ENCODE measurements at regions not wholly inside any gene's neighbourhood (a gene's known extent, or its start where the extent isn't known, plus 50 kb on each side); places are given as distances from the start of the nearest gene placed in this dataset.
"Not testable (repeated sequence)": the region's sequence is repeated elsewhere in the genome, so short reads cannot be mapped to it uniquely, and the experiment has no call there.

DNA sequence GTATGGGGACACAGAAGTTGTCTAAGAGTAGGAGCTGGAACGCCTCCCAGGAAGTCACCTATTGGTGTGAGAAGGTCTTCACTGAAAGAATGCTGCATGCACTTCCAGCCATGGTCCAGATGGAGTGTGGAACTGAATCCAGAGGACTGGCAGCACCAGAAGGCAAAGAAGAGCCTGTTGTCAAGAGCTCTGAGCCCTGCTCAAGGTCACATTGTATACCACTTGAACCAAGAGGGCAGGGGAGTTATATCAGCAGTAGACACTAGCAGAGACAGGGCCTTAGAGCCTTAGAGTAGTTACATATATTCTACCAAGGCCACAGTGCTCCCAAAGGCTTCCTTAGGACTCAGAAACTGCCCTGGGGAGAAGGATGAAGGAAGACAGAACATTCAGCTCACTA lies 130.8 kb upstream of the POC5 start:
- FAIRE-seq (no peak), DNase-seq (ENCODE audit: insufficient read length, low spot score) (no peak)

DNA sequence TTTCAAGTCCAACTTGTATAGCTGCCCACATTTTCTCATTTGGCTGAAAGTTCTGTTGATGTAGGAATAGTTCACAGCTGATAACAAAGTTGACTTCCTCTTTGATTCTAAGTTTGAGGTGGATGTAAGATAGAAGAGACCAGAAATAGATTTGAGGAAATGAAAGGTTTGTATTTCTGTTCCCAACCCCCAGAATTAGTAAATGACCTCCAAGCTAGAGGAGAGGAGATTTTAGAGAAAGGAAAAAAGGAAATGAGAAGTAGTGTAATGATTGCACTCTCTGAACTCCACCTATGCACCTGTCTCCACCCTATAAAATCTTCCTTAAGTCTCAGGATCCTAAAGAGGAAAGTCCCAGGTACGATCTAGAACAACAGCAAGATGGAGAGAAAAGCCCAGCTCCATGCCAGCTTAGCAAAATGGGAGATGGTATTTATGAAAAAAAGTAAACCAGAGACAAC lies 130.4 kb upstream of the POC5 start:
- DNase-seq (ENCODE audit: insufficient read length, low spot score), result no peak
- no peak for FAIRE-seq

DNA sequence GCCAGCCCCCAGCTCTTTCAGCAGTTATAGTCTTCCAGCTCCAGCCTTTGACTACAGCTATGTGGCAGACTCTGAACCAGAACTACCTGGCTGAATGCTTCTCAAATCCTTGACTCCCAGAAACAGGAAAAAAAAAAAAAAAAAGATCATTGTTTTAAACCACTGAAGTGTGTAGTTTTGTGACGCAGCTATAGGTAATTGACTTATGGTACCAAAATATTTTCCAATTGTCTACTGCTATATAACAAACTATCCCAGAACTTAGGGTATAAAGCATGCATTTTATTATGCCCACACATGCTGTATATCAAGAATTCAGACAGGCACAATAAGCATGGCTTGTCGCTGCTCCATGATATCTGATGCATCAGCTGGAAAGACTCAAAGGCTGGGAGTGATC lies 127.1 kb upstream of the POC5 start:
- FAIRE-seq, result no peak

DNA sequence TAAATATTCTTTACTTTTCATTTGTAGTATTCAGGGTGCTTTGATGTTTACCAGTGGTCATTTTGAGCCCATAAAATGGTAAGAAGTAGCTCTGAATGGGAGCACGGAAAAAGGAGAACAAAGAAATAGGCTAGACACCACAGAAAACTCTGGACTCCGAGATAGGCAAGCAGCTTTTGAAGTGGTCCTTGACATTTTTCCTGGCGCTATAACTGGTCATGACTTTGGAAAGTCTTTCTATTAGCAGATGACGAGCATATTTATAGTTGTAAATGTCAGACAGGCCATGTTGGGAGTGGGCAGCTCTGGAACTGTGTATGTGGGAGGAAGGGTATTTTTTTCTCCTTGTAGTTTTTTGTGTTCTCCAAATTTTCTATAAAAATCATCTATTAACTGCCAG lies 126.1 kb upstream of the POC5 start:
- no peak for DNase-seq (ENCODE audit: insufficient read length, low spot score)
- FAIRE-seq, result no peak

More for the DNA sequence above, 127.1 kb upstream of the POC5 start:
- no peak for DNase-seq (ENCODE audit: insufficient read length, low spot score)

DNA sequence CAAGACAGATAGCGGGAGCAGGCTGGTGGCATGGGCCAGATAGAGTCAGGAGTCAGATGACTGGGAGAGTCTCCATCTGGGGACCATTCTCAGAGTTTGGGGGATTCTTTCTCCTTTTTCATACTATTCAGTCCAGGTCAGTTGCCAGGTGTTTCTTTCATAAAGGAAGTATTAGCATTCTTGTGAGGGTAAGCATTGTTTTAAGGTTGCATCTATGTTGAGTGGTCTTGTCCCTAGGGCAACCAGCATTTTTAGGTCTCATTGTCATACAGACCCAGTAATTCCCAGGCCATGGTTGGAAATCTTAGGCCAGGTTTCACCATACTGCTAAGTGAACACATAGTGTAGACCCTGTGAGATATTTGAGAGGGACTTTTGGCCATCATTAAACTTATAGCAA lies 122.3 kb upstream of the POC5 start:
- DNase-seq (ENCODE audit: insufficient read length, low spot score) (no peak), FAIRE-seq (no peak)

DNA sequence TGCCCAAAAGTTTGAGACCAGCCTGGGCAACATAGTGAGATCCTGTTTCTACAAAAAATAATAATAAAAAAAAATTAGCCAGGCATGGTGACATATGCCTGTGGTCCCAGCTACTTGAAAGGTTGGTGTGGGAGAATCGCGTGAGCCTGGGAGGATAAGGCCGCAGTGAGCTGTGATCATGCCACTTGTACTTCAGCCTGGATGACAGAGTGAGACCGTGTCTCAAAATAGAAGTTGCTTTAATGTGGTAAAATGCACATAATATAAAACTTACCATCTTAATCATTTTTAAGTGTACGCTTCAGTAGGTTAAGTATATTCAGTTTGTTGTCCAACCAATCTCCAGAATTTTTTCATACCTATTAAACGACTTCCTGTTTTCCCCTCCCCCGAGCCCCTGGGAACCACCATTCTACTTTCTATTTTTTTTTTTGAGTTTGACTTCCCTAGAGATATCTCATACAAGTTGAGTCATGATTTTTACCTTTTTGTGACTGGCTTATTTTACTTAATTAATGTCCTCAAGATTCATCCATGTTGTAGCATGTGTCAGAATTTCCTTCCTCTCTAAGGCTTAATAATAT lies 120.1 kb upstream of the POC5 start:
- DNase-seq (ENCODE audit: insufficient read length, low spot score), result no peak
- no peak for FAIRE-seq

DNA sequence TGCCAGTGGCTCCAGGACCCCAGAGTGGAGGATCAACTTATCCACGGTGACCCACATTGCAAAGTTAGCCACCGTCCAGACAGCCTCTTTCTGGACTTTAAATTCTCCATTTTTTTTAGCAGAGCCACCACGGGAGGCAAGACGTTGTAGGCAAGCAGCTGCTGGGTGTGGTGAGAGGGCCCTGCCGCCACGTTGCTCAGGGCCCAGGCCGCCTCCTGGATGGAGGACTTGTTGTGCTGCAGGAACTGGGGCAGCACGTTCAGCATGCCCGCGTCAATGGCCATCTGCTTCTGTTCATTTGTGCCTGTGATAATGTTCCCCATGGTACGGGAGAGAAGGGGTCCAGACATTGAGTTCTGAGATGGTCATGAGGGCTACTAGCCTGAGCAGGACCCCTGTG lies 114.3 kb upstream of the POC5 start:
- no peak for FAIRE-seq
- DNase-seq (ENCODE audit: insufficient read length, low spot score), result no peak

DNA sequence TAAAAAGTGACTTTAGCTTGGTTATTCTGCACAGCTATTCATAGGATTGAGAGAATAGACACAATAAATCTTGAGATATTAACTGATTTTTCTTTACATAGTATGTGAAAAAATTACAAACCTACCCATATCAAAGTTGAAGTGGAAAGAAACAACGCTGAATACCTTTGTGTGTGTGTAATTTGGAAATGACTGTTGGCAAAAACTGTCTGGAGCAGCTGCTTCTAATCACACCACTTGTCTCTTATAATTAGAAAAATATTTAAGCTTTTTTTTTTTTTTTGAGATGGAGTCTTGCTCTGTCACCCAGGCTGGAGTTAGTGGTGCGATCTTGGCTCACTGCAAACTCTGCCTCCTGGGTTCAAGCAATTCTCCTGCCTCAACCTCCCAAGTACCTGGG lies 110.8 kb upstream of the POC5 start:
- no peak for FAIRE-seq
- no peak for DNase-seq (ENCODE audit: insufficient read length, low spot score)

DNA sequence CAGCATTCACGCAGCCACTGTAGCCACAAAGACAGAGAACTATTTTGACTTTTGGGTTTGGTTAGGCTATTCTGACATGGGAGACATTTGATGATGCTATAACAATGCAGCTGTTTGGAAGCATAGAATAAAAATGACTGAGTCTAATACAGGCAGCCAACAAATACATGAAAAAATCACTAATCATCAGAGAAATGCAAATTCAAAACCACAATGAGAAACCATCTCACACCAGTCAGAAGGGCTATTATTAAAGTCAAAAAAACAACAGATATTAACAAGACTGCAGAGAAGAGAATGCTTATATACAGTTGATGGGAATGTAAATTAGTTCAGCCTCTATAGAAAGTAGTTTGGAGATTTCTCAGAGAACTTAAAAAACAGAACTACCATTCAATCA lies 107.1 kb upstream of the POC5 start:
- no peak for FAIRE-seq
- no peak for DNase-seq (ENCODE audit: insufficient read length, low spot score)

DNA sequence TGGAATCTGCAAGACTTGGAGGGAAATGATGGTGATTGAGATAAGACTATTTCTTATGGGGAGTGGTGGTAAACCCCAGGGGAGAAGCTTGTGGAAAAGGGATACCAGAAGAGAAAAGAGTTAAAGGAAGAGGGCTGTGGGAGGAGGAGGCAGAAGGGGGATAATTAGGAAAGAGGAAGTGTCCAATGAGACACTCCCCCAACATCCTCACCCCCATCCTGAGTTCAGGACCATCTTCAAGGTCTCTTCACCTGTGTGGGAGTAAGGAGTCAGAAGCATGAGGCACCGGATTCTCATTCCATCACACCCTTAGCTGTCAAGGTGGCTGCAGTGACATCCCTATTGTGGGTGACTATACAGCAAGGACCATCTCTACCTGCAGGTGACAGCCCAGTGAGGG lies 106.6 kb upstream of the POC5 start:
- DNase-seq (ENCODE audit: insufficient read length, low spot score), result no peak
- no peak for FAIRE-seq

DNA sequence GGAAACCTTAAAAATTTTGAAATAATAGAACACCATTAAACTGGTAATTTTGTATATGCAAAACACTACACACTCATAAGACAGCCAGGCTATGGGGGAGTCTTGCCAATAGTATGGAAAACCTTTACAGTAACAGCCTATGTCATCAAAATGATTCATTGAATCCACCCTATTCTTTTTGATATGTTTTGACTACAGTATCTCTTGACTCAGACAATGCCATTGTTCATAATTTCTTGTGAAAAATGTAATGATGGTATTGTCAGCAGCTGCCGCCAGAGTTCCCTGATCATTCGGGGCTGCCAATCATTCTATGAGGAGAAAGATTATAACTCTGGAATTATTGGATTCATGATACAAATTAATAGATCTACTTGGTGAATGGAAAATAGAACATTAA lies 101.4 kb upstream of the POC5 start:
- FAIRE-seq, result no peak
- no peak for DNase-seq (ENCODE audit: insufficient read length, low spot score)

DNA sequence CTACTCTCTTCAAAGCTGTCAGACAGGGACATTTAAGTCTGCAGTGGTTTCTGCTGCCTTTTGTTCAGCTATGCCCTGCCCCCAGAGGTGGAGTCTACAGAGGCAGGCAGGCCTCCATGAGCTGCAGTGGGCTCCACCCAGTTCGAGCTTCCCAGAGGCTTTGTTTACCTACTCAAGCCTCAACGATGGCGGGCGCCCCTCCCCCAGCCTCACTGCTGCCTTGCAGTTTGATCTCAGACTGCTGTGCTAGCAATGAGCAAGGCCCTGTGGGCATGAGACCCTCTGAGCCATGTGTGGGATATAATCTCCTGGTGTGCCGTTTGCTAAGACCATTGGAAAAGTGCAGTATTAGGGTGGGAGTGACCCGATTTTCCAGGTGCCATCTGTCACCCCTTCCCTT lies 82.5 kb upstream of the POC5 start:
- FAIRE-seq; DNase-seq (ENCODE audit: insufficient read length, low spot score): not testable (repeated sequence)

DNA sequence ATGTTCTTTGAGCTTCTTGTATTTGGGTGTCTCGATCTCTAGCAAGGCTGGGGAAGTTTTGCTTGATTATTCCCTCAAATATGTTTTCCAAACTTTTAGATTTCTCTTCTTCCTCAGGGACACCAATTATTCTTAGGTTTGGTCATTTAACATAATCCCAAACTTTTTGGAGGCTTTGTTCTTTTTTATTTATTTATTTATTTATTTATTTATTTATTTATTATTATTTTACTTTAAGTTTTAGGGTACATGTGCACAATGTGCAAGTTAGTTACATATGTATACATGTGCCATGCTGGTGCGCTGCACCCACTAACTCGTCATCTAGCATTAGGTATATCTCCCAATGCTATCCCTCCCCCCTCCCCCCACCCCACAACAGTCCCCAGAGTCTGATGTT lies 52.1 kb upstream of the POC5 start:
- FAIRE-seq; DNase-seq (ENCODE audit: insufficient read length, low spot score): not testable (repeated sequence)

Measured in HTR-8/SVneo (cell line).